Aorta (tissue), 5 donors: ENCODE measurements at regions not wholly inside any gene's neighbourhood (a gene's known extent, or its start where the extent isn't known, plus 50 kb on each side); places are given as distances from the start of the nearest gene placed in this dataset.
A peak's percentile ranks its signal among the peaks of the same experiment; 100 is the strongest.

Experiments
- ATAC-seq: fragments of 200-7000 bp; cut with Tn5 transposase; one replicate; pipeline ENCODE4 v1.9.1; 2022; ENCODE audit warnings: moderate library complexity; ENCODE audit not compliant: low FRiP score
- DNase-seq, 2 donors: peaks; one replicate each; pipeline ENCODE4 v3.0.0-alpha.2; 2020
- H3K27ac ChIP-seq, 2 donors: one replicate each; pipeline ENCODE4 v1.5.1; 2013; ENCODE audit warnings: low read length in 2 of 2, mild to moderate bottlenecking in 2 of 2, moderate library complexity in 2 of 2, control low read depth in 1 of 2, inconsistent platforms in 1 of 2, low read depth in 1 of 2
- H3K27me3 ChIP-seq, 2 donors: one replicate each; pipeline ENCODE4 v1.6.1; 2013; ENCODE audit warnings: control low read depth in 1 of 2, low read length in 1 of 2, mild to moderate bottlenecking in 1 of 2, moderate library complexity in 1 of 2; ENCODE audit not compliant: insufficient read depth in 2 of 2, control insufficient read depth in 1 of 2
- H3K36me3 ChIP-seq, 2 donors: one replicate each; pipeline ENCODE4 v1.6.1; 2013; ENCODE audit warnings: control low read depth in 1 of 2, low read length in 1 of 2, mild to moderate bottlenecking in 1 of 2; ENCODE audit not compliant: insufficient read depth in 2 of 2, control insufficient read depth in 1 of 2
- H3K4me1 ChIP-seq, 2 donors: one replicate each; pipeline ENCODE4 v1.6.1; 2013; ENCODE audit warnings: low read length in 2 of 2, control low read depth in 1 of 2, mild to moderate bottlenecking in 1 of 2, moderate library complexity in 1 of 2; ENCODE audit not compliant: insufficient read depth in 2 of 2, control insufficient read depth in 1 of 2
- H3K4me3 ChIP-seq, 2 donors: one replicate each; pipeline ENCODE4 v1.5.1; 2013; ENCODE audit warnings: low read length in 2 of 2, control low read depth in 1 of 2, mild to moderate bottlenecking in 1 of 2
- H3K9me3 ChIP-seq: one replicate; pipeline ENCODE4 v1.6.1; 2013; ENCODE audit warnings: mild to moderate bottlenecking, low read length; ENCODE audit not compliant: control insufficient read depth
- WGBS, 2 donors: extraction: QIAGEN DNeasy Blood & Tissue Kit; methylation state at CpG; one replicate each; pipeline ENCODE4 v1.1.7; 2013; 5-methylcytosine and 5-hydroxymethylcytosine counted together
- intact Hi-C, 2 donors: fragments of 100-400 bp; cut with DNase I; formaldehyde crosslinking; loops; one replicate each; pipeline versions ENCODE4 v1.14.2 to v1.15.0; 2022
- donor health status: healthy with polysubstance abuse.
- donor health status: Bipolar disorder and iron deficiency.
- donor health status: DM: no; HTN: no; CAD: no.
- donor health status: DM: no; HTN: no; CAD: no.
- donor health status: DM: yes; HTN: yes; CAD: no.

DNA sequence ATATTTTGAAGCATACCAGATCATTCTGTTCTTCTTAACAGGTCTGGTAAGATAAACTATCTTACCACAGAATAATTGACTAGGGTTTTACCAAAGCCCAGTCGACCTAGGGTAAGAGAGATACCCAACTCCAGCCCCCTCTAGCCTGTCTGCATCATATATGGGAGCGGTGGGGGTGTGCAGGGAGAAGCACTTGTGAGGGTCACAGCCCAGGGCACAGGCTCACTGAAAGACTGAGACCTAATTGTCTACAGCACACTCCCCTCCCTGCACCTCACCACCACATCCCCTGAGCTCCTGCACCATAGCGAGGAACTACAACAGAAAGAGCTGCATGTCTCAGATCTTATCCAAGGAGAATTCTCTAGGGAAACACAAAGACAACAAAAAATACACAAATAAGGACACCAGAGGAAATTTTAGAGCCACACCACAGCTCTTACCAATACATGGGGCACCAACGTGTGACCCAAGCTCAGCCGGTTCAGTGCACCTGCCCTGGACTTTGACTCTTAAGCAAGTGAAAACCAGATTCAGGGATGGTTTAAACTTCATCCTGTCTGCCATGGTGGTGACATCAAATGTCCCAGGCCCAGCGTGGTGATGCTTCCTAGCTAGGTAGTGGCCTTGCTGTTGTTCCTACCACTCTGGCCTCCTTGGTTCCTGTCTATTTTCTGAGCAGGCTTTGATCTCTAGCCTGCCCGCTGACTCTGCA lies 150.8 kb downstream of the HERPUD2 start:
- WGBS, 2 donors: 84 to 86% methylated on average over 7 of the region's 7 CpGs
- ATAC-seq (no peak), DNase-seq (no peak)
- Histone ChIP-seq H3K4me1 (no peaks in the 10 kb centered on the region), H3K27me3 (no peaks in the 10 kb centered on the region), H3K4me3 (no peak overlapping the region), H3K27ac (no peak overlapping the region), H3K36me3 (no peaks in the 10 kb centered on the region), H3K9me3 (no peaks in the 10 kb centered on the region)
- intact Hi-C loops: no loop called here

- no peaks in the 10 kb centered on the region for H3K4me1 ChIP-seq
- peak; percentile 83 to 94 for DNase-seq
- WGBS, 2 donors: 7 to 9% methylated on average over 34 to 43 of the region's 43 CpGs
- H3K27ac ChIP-seq: no peak overlapping the region
- H3K9me3 ChIP-seq: no peaks in the 10 kb centered on the region
- ATAC-seq: peak; percentile 91
- no peak overlapping the region for H3K4me3 ChIP-seq
- no peaks in the 10 kb centered on the region for H3K36me3 ChIP-seq
- H3K27me3 ChIP-seq: no peaks in the 10 kb centered on the region
- intact Hi-C loops: no loop called here
Observed at GRCh38 chr7:35537067-35538023, 157.6 kb downstream of the HERPUD2 start.

GRCh38 chr7:35536396-35536826 lies 158.5 kb downstream of the HERPUD2 start:
- Histone ChIP-seq H3K27me3 (no peaks in the 10 kb centered on the region), H3K27ac (no peak overlapping the region), H3K4me3 (no peak overlapping the region), H3K4me1 (no peaks in the 10 kb centered on the region), H3K9me3 (no peaks in the 10 kb centered on the region), H3K36me3 (no peaks in the 10 kb centered on the region)
- no peak for DNase-seq
- intact Hi-C loops: no loop called here
- peak; percentile 20 for ATAC-seq
- 40 to 44% methylated on average over 11 of the region's 11 CpGs for WGBS, 2 donors

- ATAC-seq: no peak
- intact Hi-C loops: no loop called here
- H3K4me1 ChIP-seq: no peaks in the 10 kb centered on the region
Observed at GRCh38 chr7:35533902-35534301, 161.0 kb downstream of the HERPUD2 start.

GRCh38 chr7:35530124-35531109 lies 164.5 kb downstream of the HERPUD2 start:
- no peaks in the 10 kb centered on the region for H3K36me3 ChIP-seq
- ATAC-seq: no peak
- intact Hi-C loops: no loop called here

More at GRCh38 chr7:35533902-35534301, 161.0 kb downstream of the HERPUD2 start:
- no peaks in the 10 kb centered on the region for H3K36me3 ChIP-seq
- H3K27ac ChIP-seq: no peak overlapping the region
- H3K27me3 ChIP-seq: no peaks in the 10 kb centered on the region
- H3K9me3 ChIP-seq: no peaks in the 10 kb centered on the region
- no peak overlapping the region for H3K4me3 ChIP-seq
- WGBS, 2 donors: 85 to 87% methylated on average over 6 of the region's 6 CpGs
- DNase-seq: no peak

GRCh38 chr7:35529713-35530112 lies 165.2 kb downstream of the HERPUD2 start:
- ATAC-seq (no peak), DNase-seq (no peak)
- H3K27ac ChIP-seq: no peak overlapping the region
- H3K4me1 ChIP-seq: no peaks in the 10 kb centered on the region
- intact Hi-C loops: loop anchor here in 1 of 2 donors (10.0 kb wide), 1 partner anchor 705 kb away; no protein-coding TSS in a partner anchor
- H3K4me3 ChIP-seq: no peak overlapping the region
- H3K9me3 ChIP-seq: no peaks in the 10 kb centered on the region
- 89 to 90% methylated on average over 6 of the region's 6 CpGs for WGBS, 2 donors
- no peaks in the 10 kb centered on the region for H3K36me3 ChIP-seq
- H3K27me3 ChIP-seq: peaks cover 0 to 2% of the 10 kb centered on the region in 2 donors

More at GRCh38 chr7:35530124-35531109, 164.5 kb downstream of the HERPUD2 start:
- Histone ChIP-seq H3K4me1 (no peaks in the 10 kb centered on the region), H3K27ac (no peak overlapping the region), H3K9me3 (no peaks in the 10 kb centered on the region), H3K4me3 (no peak overlapping the region), H3K27me3 (no peaks in the 10 kb centered on the region)
- WGBS, 2 donors: 85% methylated on average over 16 of the region's 16 CpGs
- no peak for DNase-seq

GRCh38 chr7:35528381-35528977 lies 166.5 kb downstream of the HERPUD2 start:
- intact Hi-C loops: loop anchor here in 1 of 2 donors (10.0 kb wide), 1 partner anchor 704 kb away; no protein-coding TSS in a partner anchor
- no peak overlapping the region for H3K27ac ChIP-seq
- 90 to 93% methylated on average over 8 of the region's 8 CpGs for WGBS, 2 donors
- DNase-seq (no peak), ATAC-seq (no peak)
- H3K27me3 ChIP-seq: peaks cover 0 to 2% of the 10 kb centered on the region in 2 donors
- no peaks in the 10 kb centered on the region for H3K4me1 ChIP-seq
- H3K4me3 ChIP-seq: no peak overlapping the region
- no peaks in the 10 kb centered on the region for H3K9me3 ChIP-seq
- H3K36me3 ChIP-seq: no peaks in the 10 kb centered on the region
